ENCODE measurements at regions not wholly inside any gene's neighbourhood (a gene's known extent, or its start where the extent isn't known, plus 50 kb on each side); places are given as distances from the start of the nearest gene placed in this dataset.

GRCh38 chr1:216805233-216805632 lies 82.0 kb upstream of the ESRRG start:
- Histone ChIP-seq H3K9me2 (replicated peaks; ENCODE audit: low read depth, low read length) (0 out of 2 replicates have a peak, but pooled peaks cover 3% of the 10 kb centered on the region), H4K20me1 (ENCODE audit: insufficient read depth, low read length, poor library complexity, severe bottlenecking) (no peaks in the 10 kb centered on the region), H2AFZ (ENCODE audit: low read length) (no peak overlapping the region), H3K4me3 (ENCODE audit: low read length, poor library complexity, severe bottlenecking) (no peak overlapping the region), H3F3A (ENCODE audit: low read depth) (no peaks in the 10 kb centered on the region), H3K79me2 (ENCODE audit: insufficient read depth, low read length) (no peaks in the 10 kb centered on the region), H3K9ac (ENCODE audit: low read depth, low read length, poor library complexity, severe bottlenecking) (no peak overlapping the region), H3K27me3 (ENCODE audit: insufficient read depth, low read length, poor library complexity, severe bottlenecking) (no peaks in the 10 kb centered on the region), H3K4me1 (ENCODE audit: insufficient read depth, low read length, poor library complexity, severe bottlenecking) (no peaks in the 10 kb centered on the region), H3K4me2 (ENCODE audit: low read depth, low read length, poor library complexity, severe bottlenecking) (no peak overlapping the region), H3K9me3 (ENCODE audit: insufficient read depth, low read depth, low read length) (no peaks in the 10 kb centered on the region), H3K36me3 (ENCODE audit: insufficient read depth, low read length) (no peaks in the 10 kb centered on the region)
- TF ChIP-seq, protein P1, sequence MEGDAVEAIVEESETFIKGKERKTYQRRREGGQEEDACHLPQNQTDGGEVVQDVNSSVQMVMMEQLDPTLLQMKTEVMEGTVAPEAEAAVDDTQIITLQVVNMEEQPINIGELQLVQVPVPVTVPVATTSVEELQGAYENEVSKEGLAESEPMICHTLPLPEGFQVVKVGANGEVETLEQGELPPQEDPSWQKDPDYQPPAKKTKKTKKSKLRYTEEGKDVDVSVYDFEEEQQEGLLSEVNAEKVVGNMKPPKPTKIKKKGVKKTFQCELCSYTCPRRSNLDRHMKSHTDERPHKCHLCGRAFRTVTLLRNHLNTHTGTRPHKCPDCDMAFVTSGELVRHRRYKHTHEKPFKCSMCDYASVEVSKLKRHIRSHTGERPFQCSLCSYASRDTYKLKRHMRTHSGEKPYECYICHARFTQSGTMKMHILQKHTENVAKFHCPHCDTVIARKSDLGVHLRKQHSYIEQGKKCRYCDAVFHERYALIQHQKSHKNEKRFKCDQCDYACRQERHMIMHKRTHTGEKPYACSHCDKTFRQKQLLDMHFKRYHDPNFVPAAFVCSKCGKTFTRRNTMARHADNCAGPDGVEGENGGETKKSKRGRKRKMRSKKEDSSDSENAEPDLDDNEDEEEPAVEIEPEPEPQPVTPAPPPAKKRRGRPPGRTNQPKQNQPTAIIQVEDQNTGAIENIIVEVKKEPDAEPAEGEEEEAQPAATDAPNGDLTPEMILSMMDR (conservative IDR thresholded peaks at IDR 0.05; ENCODE audit: low read length) = no peak
- TF ChIP-seq EZH2phosphoT487 (IDR thresholded peaks at IDR 0.05; ENCODE audit: borderline replicate concordance) = no peak

DNA sequence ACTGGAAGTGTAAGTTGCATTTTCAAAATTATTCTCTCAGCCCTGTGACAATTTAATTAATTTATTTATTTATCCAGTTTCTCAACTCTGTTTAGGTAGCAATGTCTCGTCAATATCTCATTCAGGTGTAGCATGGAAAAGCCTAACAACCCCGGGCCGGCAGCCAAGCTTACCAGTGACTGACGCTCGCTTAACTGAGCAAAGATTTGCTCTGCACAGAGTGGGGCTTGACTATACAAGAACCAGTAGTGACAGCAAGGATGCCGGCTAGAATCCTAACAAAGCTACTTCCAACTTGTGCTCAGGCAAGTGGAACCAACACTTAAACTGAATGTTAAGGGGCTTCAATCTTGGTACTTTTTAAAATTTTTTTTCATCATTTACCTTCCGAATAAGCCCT lies 80.9 kb upstream of the ESRRG start:
- no peak overlapping the region for H2AFZ ChIP-seq (ENCODE audit: low read length)
- no peak overlapping the region for H3K9ac ChIP-seq (ENCODE audit: low read depth, low read length, poor library complexity, severe bottlenecking)
- 0 out of 2 replicates have a peak, but pooled peaks cover 3% of the 10 kb centered on the region for H3K9me2 ChIP-seq (replicated peaks; ENCODE audit: low read depth, low read length)
- TF ChIP-seq EZH2phosphoT487 (IDR thresholded peaks at IDR 0.05; ENCODE audit: borderline replicate concordance) = no peak
- TF ChIP-seq, protein P1 (conservative IDR thresholded peaks at IDR 0.05; ENCODE audit: low read length) = no peak
- no peak overlapping the region for H3K4me3 ChIP-seq (ENCODE audit: low read length, poor library complexity, severe bottlenecking)
- H3K79me2 ChIP-seq (ENCODE audit: insufficient read depth, low read length) = no peaks in the 10 kb centered on the region
- H3K4me1 ChIP-seq (ENCODE audit: insufficient read depth, low read length, poor library complexity, severe bottlenecking) = no peaks in the 10 kb centered on the region
- no peaks in the 10 kb centered on the region for H3F3A ChIP-seq (ENCODE audit: low read depth)
- no peaks in the 10 kb centered on the region for H3K36me3 ChIP-seq (ENCODE audit: insufficient read depth, low read length)
- H3K9me3 ChIP-seq (ENCODE audit: insufficient read depth, low read depth, low read length) = no peaks in the 10 kb centered on the region
- no peak overlapping the region for H3K4me2 ChIP-seq (ENCODE audit: low read depth, low read length, poor library complexity, severe bottlenecking)
- H4K20me1 ChIP-seq (ENCODE audit: insufficient read depth, low read length, poor library complexity, severe bottlenecking) = no peaks in the 10 kb centered on the region
- H3K27me3 ChIP-seq (ENCODE audit: insufficient read depth, low read length, poor library complexity, severe bottlenecking) = no peaks in the 10 kb centered on the region

DNA sequence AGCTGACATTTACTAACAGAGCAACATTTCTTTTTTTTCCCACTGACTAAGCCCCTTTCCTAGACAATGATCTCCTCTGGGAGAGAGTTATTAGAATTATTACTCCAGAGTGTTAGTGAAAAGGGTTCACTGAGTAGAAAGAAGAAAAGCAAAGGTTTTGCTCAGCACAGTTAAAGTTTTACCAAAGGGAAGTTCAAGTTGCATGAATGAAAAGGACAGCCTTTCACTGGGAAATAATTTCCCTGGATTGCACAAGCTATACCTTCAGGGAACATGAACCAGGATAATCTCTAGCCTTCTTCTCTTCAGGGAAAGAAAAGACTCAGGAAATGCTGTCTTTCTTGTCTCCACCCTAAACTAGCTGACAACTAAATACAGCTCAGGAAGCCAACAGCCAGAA lies 71.4 kb upstream of the ESRRG start:
- no peaks in the 10 kb centered on the region for H3K4me1 ChIP-seq (ENCODE audit: insufficient read depth, low read length, poor library complexity, severe bottlenecking)
- H3K79me2 ChIP-seq (ENCODE audit: insufficient read depth, low read length) = no peaks in the 10 kb centered on the region
- no peaks in the 10 kb centered on the region for H3F3A ChIP-seq (ENCODE audit: low read depth)
- no peak overlapping the region for H3K9ac ChIP-seq (ENCODE audit: low read depth, low read length, poor library complexity, severe bottlenecking)
- H3K4me3 ChIP-seq (ENCODE audit: low read length, poor library complexity, severe bottlenecking) = no peak overlapping the region
- H2AFZ ChIP-seq (ENCODE audit: low read length) = no peak overlapping the region
- no peaks in the 10 kb centered on the region for H3K9me2 ChIP-seq (replicated peaks; ENCODE audit: low read depth, low read length)
- no peak overlapping the region for H3K4me2 ChIP-seq (ENCODE audit: low read depth, low read length, poor library complexity, severe bottlenecking)
- no peaks in the 10 kb centered on the region for H3K27me3 ChIP-seq (ENCODE audit: insufficient read depth, low read length, poor library complexity, severe bottlenecking)
- H4K20me1 ChIP-seq (ENCODE audit: insufficient read depth, low read length, poor library complexity, severe bottlenecking) = no peaks in the 10 kb centered on the region
- H3K9me3 ChIP-seq (ENCODE audit: insufficient read depth, low read depth, low read length) = no peaks in the 10 kb centered on the region
- H3K36me3 ChIP-seq (ENCODE audit: insufficient read depth, low read length) = no peaks in the 10 kb centered on the region
- no peak for TF ChIP-seq EZH2phosphoT487 (IDR thresholded peaks at IDR 0.05; ENCODE audit: borderline replicate concordance)
- TF ChIP-seq, protein P1 (conservative IDR thresholded peaks at IDR 0.05; ENCODE audit: low read length) = no peak

Data from Loucy (cell line).